A673 (cell line): ENCODE measurements at regions not wholly inside any gene's neighbourhood (a gene's known extent, or its start where the extent isn't known, plus 50 kb on each side); places are given as distances from the start of the nearest gene placed in this dataset.

Experiments
- BruUV-seq: library from RNA; stranded (reverse); fragments of 400-500 nt; replicated peaks from 2 replicates; lab custom pipeline; 2021; lab: Mats Ljungman, UMichigan
- CTCF ChIA-PET: fragments of 300-600 bp; sonication (Branson Sonifier 250); formaldehyde crosslinking; loops from one replicate; lab custom pipeline; 2022; ENCODE audit warnings: antibody characterized with exemption; lab: Charles Lee
- POLR2A ChIA-PET: fragments of 300-600 bp; sonication (Branson Sonifier 250); formaldehyde crosslinking; loops from one replicate; lab custom pipeline; 2022; ENCODE audit warnings: antibody characterized with exemption; ENCODE audit not compliant: low non-redundant PET; lab: Charles Lee
- DNase-seq: peaks from one replicate; pipeline ENCODE4 v3.0.0-alpha.2; 2015; ENCODE audit warnings: low spot score
- H3K27ac ChIP-seq: fragments of 200-600 bp; sonication (generic); 2 replicates; pipeline ENCODE4 v1.5.1; 2016; ENCODE audit warnings: mixed run types, low read depth, mild to moderate bottlenecking, mixed read lengths, antibody characterized with exemption, low read length; ENCODE audit not compliant: poor library complexity, severe bottlenecking
- H3K27me3 ChIP-seq: fragments of 200-600 bp; sonication (generic); replicated peaks from 2 replicates; pipeline ENCODE4 v1.6.1; 2017; ENCODE audit warnings: mixed run types, low read depth, mild to moderate bottlenecking, mixed read lengths, antibody characterized with exemption, low read length; ENCODE audit not compliant: insufficient read depth, poor library complexity
- H3K36me3 ChIP-seq: fragments of 200-600 bp; sonication (generic); 2 replicates; pipeline ENCODE4 v1.6.1; 2016; ENCODE audit warnings: mixed run types, mild to moderate bottlenecking, mixed read lengths, antibody characterized with exemption, low read length; ENCODE audit not compliant: insufficient read depth, poor library complexity, severe bottlenecking
- H3K4me1 ChIP-seq: fragments of 200-600 bp; sonication (generic); 2 replicates; pipeline ENCODE4 v1.6.1; 2017; ENCODE audit warnings: mixed run types, mild to moderate bottlenecking, mixed read lengths, antibody characterized with exemption, low read length; ENCODE audit not compliant: insufficient read depth, poor library complexity, severe bottlenecking
- H3K4me3 ChIP-seq: fragments of 200-600 bp; sonication (generic); 2 replicates; pipeline ENCODE4 v1.5.1; 2016; ENCODE audit warnings: low read depth, mixed run types, mild to moderate bottlenecking, mixed read lengths, low read length; ENCODE audit not compliant: poor library complexity, severe bottlenecking
- H3K9me3 ChIP-seq: fragments of 200-600 bp; sonication (generic); 2 replicates; pipeline ENCODE4 v1.6.1; 2016; ENCODE audit warnings: mixed run types, low read depth, mild to moderate bottlenecking, mixed read lengths, antibody characterized with exemption, low read length; ENCODE audit not compliant: poor library complexity, severe bottlenecking
- EZH2 ChIP-seq: fragments of 200-600 bp; sonication (generic); IDR thresholded peaks from 2 replicates; pipeline ENCODE4 v1.6.1; 2017; ENCODE audit warnings: borderline replicate concordance, low read depth, mild to moderate bottlenecking, mixed read lengths, antibody characterized with exemption, low read length; ENCODE audit not compliant: poor library complexity, severe bottlenecking
- intact Hi-C: fragments of 100-400 bp; cut with micrococcal nuclease; formaldehyde crosslinking; loops from one replicate; pipeline ENCODE4 v1.10.0; 2022; ENCODE audit not compliant: unreplicated experiment
- TF ChIP-seq, protein P1 (sequence below): fragments of 300-800, 200-600 bp; sonication (generic); conservative IDR thresholded peaks from 2 replicates; pipeline ENCODE4 v1.5.1; 2017; ENCODE audit warnings: low read depth, mild to moderate bottlenecking, antibody characterized with exemption, low read length, moderate library complexity, mixed read lengths

GRCh38 chr3:186466391-186466974, 77.7 kb downstream of the CRYGS start:
- Histone ChIP-seq H3K9me3 (no peaks in the 10 kb centered on the region), H3K36me3 (no peaks in the 10 kb centered on the region), H3K4me3 (no peak overlapping the region), H3K27me3 (peaks cover 5% of the 10 kb centered on the region), H3K4me1 (no peaks in the 10 kb centered on the region), H3K27ac (no peak overlapping the region)
- ChIA-PET CTCF (no interaction called here), POLR2A (no interaction called here)
- no TSS peak for BruUV-seq
- TF ChIP-seq EZH2 = no peak
- TF ChIP-seq, protein P1, sequence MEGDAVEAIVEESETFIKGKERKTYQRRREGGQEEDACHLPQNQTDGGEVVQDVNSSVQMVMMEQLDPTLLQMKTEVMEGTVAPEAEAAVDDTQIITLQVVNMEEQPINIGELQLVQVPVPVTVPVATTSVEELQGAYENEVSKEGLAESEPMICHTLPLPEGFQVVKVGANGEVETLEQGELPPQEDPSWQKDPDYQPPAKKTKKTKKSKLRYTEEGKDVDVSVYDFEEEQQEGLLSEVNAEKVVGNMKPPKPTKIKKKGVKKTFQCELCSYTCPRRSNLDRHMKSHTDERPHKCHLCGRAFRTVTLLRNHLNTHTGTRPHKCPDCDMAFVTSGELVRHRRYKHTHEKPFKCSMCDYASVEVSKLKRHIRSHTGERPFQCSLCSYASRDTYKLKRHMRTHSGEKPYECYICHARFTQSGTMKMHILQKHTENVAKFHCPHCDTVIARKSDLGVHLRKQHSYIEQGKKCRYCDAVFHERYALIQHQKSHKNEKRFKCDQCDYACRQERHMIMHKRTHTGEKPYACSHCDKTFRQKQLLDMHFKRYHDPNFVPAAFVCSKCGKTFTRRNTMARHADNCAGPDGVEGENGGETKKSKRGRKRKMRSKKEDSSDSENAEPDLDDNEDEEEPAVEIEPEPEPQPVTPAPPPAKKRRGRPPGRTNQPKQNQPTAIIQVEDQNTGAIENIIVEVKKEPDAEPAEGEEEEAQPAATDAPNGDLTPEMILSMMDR = no peak
- no peak for DNase-seq
- intact Hi-C loops = no loop called here

- no peak overlapping the region for H3K4me3 ChIP-seq
- no peaks in the 10 kb centered on the region for H3K4me1 ChIP-seq
- H3K27ac ChIP-seq = no peak overlapping the region
- no peak for DNase-seq
- no peaks in the 10 kb centered on the region for H3K36me3 ChIP-seq
- intact Hi-C loops = no loop called here
- H3K9me3 ChIP-seq = no peaks in the 10 kb centered on the region
- ChIA-PET POLR2A (no interaction called here), CTCF (interaction anchor here (0.6 kb wide), 1 partner anchor 105 kb away, joined by 3 read pairs; the partner anchor contains the start of gene DNAJB11)
- BruUV-seq = no TSS peak
- TF ChIP-seq EZH2 = no peak
- TF ChIP-seq, protein P1 = no peak
- peaks cover 5% of the 10 kb centered on the region for H3K27me3 ChIP-seq
Measured at GRCh38 chr3:186465508-186465907, 78.7 kb downstream of the CRYGS start.

- CTCF ChIA-PET = no interaction called here
- TF ChIP-seq, protein P1 = peak; percentile 27; the same call in 1 of the 2 replicates
- TF ChIP-seq EZH2 = no peak
Measured at GRCh38 chr3:186464424-186465093, 79.6 kb downstream of the CRYGS start.

More at GRCh38 chr3:186464424-186465093, 79.6 kb downstream of the CRYGS start:
- BruUV-seq = no TSS peak
- no peak for DNase-seq
- H3K4me1 ChIP-seq = no peaks in the 10 kb centered on the region
- H3K4me3 ChIP-seq = no peak overlapping the region
- no peaks in the 10 kb centered on the region for H3K36me3 ChIP-seq
- no peak overlapping the region for H3K27ac ChIP-seq
- intact Hi-C loops = no loop called here
- POLR2A ChIA-PET = interaction anchor here (0.6 kb wide), 1 partner anchor 8 kb away, joined by 3 read pairs; no protein-coding TSS in a partner anchor
- peaks cover 1% of the 10 kb centered on the region for H3K27me3 ChIP-seq
- no peaks in the 10 kb centered on the region for H3K9me3 ChIP-seq
